Neuronal stem cell (in vitro differentiated cells): ENCODE measurements at regions not wholly inside any gene's neighbourhood (a gene's known extent, or its start where the extent isn't known, plus 50 kb on each side); places are given as distances from the start of the nearest gene placed in this dataset.

Experiments
- DNase-seq: peaks from one replicate; pipeline ENCODE4 v3.0.0-alpha.2; 2013; ENCODE audit warnings: low spot score
- H2AFZ ChIP-seq: one replicate; pipeline ENCODE4 v1.6.1; 2013; ENCODE audit warnings: mild to moderate bottlenecking, low read length, inconsistent platforms
- H2AK5ac ChIP-seq: 2 replicates; pipeline ENCODE4 v1.6.1; 2013; ENCODE audit warnings: low read depth, mild to moderate bottlenecking, inconsistent platforms, low read length, moderate library complexity, mixed read lengths
- H2BK120ac ChIP-seq: 2 replicates; pipeline ENCODE4 v1.6.1; 2013; ENCODE audit warnings: low read depth, mild to moderate bottlenecking, inconsistent platforms, low read length, moderate library complexity, mixed read lengths
- H2BK12ac ChIP-seq: one replicate; pipeline ENCODE4 v1.6.1; 2013; ENCODE audit warnings: low read length, inconsistent platforms
- H2BK15ac ChIP-seq: 2 replicates; pipeline ENCODE4 v1.6.1; 2013; ENCODE audit warnings: mild to moderate bottlenecking, low read length, inconsistent platforms, mixed read lengths
- H2BK5ac ChIP-seq: one replicate; pipeline ENCODE4 v1.6.1; 2013; ENCODE audit warnings: inconsistent platforms, mild to moderate bottlenecking, low read length, moderate library complexity
- H3K14ac ChIP-seq: one replicate; pipeline ENCODE4 v1.6.1; 2013; ENCODE audit warnings: low read length, inconsistent platforms
- H3K18ac ChIP-seq: 2 replicates; pipeline ENCODE4 v1.6.1; 2013; ENCODE audit warnings: low read length, inconsistent platforms
- H3K23ac ChIP-seq: 2 replicates; pipeline ENCODE4 v1.6.1; 2013; ENCODE audit warnings: low read depth, mild to moderate bottlenecking, mixed read lengths, low read length, inconsistent platforms; ENCODE audit not compliant: poor library complexity
- H3K27ac ChIP-seq: replicated peaks from 3 replicates; pipeline ENCODE4 v1.5.1; 2013; ENCODE audit warnings: low read length, inconsistent platforms
- H3K27me3 ChIP-seq, 3 experiments: 2 replicates each; pipeline ENCODE4 v1.6.1; 2013; ENCODE audit warnings: low read length in 3 of 3, mild to moderate bottlenecking in 2 of 3, inconsistent platforms in 1 of 3, low read depth in 1 of 3, mixed read lengths in 1 of 3, moderate library complexity in 1 of 3; ENCODE audit not compliant: control insufficient read depth in 3 of 3, insufficient read depth in 3 of 3
- H3K36me3 ChIP-seq, 2 donors: replicated peaks in 1 of 2; 2 replicates each; pipeline ENCODE4 v1.6.1; 2013; ENCODE audit warnings: low read length in 2 of 2; ENCODE audit not compliant: control insufficient read depth in 2 of 2, insufficient read depth in 2 of 2
- H3K4ac ChIP-seq: 2 replicates; pipeline ENCODE4 v1.6.1; 2013; ENCODE audit warnings: inconsistent platforms, mild to moderate bottlenecking, low read length, moderate library complexity
- H3K4me1 ChIP-seq, 2 donors: 1 replicate in 1 of 2; 2 replicates in 1 of 2; pipeline ENCODE4 v1.6.1; 2013; ENCODE audit warnings: low read length in 2 of 2, low read depth in 1 of 2; ENCODE audit not compliant: control insufficient read depth in 2 of 2, insufficient read depth in 1 of 2
- H3K4me2 ChIP-seq: one replicate; pipeline ENCODE4 v1.6.1; 2013; ENCODE audit warnings: mild to moderate bottlenecking, low read length, inconsistent platforms; ENCODE audit not compliant: insufficient read depth, poor library complexity, severe bottlenecking
- H3K4me3 ChIP-seq, 2 donors: 2 replicates each; pipeline ENCODE4 v1.5.1; 2013; ENCODE audit warnings: low read length in 2 of 2, mild to moderate bottlenecking in 2 of 2, inconsistent platforms in 1 of 2, moderate library complexity in 1 of 2
- H3K79me1 ChIP-seq: one replicate; pipeline ENCODE4 v1.6.1; 2013; ENCODE audit warnings: low read depth, mild to moderate bottlenecking, inconsistent platforms, low read length, moderate library complexity
- H3K9ac ChIP-seq: one replicate; pipeline ENCODE4 v1.6.1; 2013; ENCODE audit warnings: mild to moderate bottlenecking, low read depth, low read length, inconsistent platforms; ENCODE audit not compliant: poor library complexity
- H3K9me3 ChIP-seq, 2 donors: replicated peaks in 1 of 2; 2 replicates each; pipeline versions ENCODE3 to v1.6.1; 2013; ENCODE audit warnings: low read length in 2 of 2, mild to moderate bottlenecking in 2 of 2, inconsistent platforms in 1 of 2, low read depth in 1 of 2, mixed read lengths in 1 of 2, moderate library complexity in 1 of 2; ENCODE audit not compliant: control insufficient read depth in 2 of 2, insufficient read depth in 1 of 2
- H4K8ac ChIP-seq: one replicate; pipeline ENCODE4 v1.6.1; 2013; ENCODE audit warnings: low read depth, mild to moderate bottlenecking, inconsistent platforms, low read length, moderate library complexity
- H4K91ac ChIP-seq: one replicate; pipeline ENCODE4 v1.6.1; 2013; ENCODE audit warnings: low read length, low read depth, mild to moderate bottlenecking, inconsistent platforms; ENCODE audit not compliant: poor library complexity
- WGBS, 2 donors: extraction: QIAGEN DNeasy Blood & Tissue Kit; methylation state at CpG; one replicate each; pipeline ENCODE4 v1.1.7; 2013; ENCODE audit warnings: missing lambda C conversion rate in 2 of 2, mixed read lengths in 1 of 2; ENCODE audit not compliant: insufficient read length in 2 of 2, insufficient replicate concordance in 1 of 2; ENCODE audit errors: extremely low coverage in 2 of 2; 5-methylcytosine and 5-hydroxymethylcytosine counted together

GRCh38 chr15:69634860-69635259, 182.2 kb downstream of the RPLP1 start:
- H2BK120ac ChIP-seq: no peak overlapping the region
- H3K4me3 ChIP-seq: no peak overlapping the region
- H2AFZ ChIP-seq: no peak overlapping the region
- DNase-seq: no peak
- H3K23ac ChIP-seq: no peak overlapping the region
- no peak overlapping the region for H4K8ac ChIP-seq
- H2BK15ac ChIP-seq: no peak overlapping the region
- H3K18ac ChIP-seq: no peak overlapping the region
- H2AK5ac ChIP-seq: no peak overlapping the region
- H3K4me1 ChIP-seq: peaks cover 0 to 4% of the 10 kb centered on the region in 2 donors
- no peaks in the 10 kb centered on the region for H3K36me3 ChIP-seq
- no peaks in the 10 kb centered on the region for H3K27me3 ChIP-seq
- H4K91ac ChIP-seq: no peak overlapping the region
- WGBS, 2 donors: no CpG with 5 or more reads among the region's 5 CpGs
- H3K14ac ChIP-seq: no peak overlapping the region
- H3K9ac ChIP-seq: no peak overlapping the region
- H3K9me3 ChIP-seq: no peaks in the 10 kb centered on the region
- no peak overlapping the region for H2BK5ac ChIP-seq
- no peak overlapping the region for H2BK12ac ChIP-seq
- no peak overlapping the region for H3K4me2 ChIP-seq
- no peak overlapping the region for H3K27ac ChIP-seq
- peaks cover 2% of the 10 kb centered on the region for H3K79me1 ChIP-seq
- H3K4ac ChIP-seq: no peak overlapping the region

- Histone ChIP-seq H3K27ac (no peak overlapping the region), H2BK15ac (no peak overlapping the region)
- no peak for DNase-seq
These were observed 183.7 kb downstream of the RPLP1 start for GRCh38 chr15:69636169-69636915.

GRCh38 chr15:69637818-69638217, 185.2 kb downstream of the RPLP1 start:
- no CpG with 5 or more reads among the region's 5 CpGs for WGBS, 2 donors
- no peak overlapping the region for H2AK5ac ChIP-seq
- H3K9ac ChIP-seq: no peak overlapping the region
- H2BK15ac ChIP-seq: no peak overlapping the region
- no peak overlapping the region for H3K23ac ChIP-seq
- no peaks in the 10 kb centered on the region for H3K79me1 ChIP-seq
- no peak overlapping the region for H3K27ac ChIP-seq
- no peak overlapping the region for H4K91ac ChIP-seq
- no peak for DNase-seq
- no peaks in the 10 kb centered on the region for H3K9me3 ChIP-seq
- H3K4me2 ChIP-seq: no peak overlapping the region
- H4K8ac ChIP-seq: no peak overlapping the region
- H2BK5ac ChIP-seq: no peak overlapping the region
- no peak overlapping the region for H3K18ac ChIP-seq
- no peak overlapping the region for H3K4me3 ChIP-seq
- H3K14ac ChIP-seq: no peak overlapping the region
- no peaks in the 10 kb centered on the region for H3K4me1 ChIP-seq
- no peaks in the 10 kb centered on the region for H3K27me3 ChIP-seq
- no peak overlapping the region for H2AFZ ChIP-seq
- no peak overlapping the region for H2BK120ac ChIP-seq
- no peak overlapping the region for H3K4ac ChIP-seq
- H2BK12ac ChIP-seq: no peak overlapping the region
- no peaks in the 10 kb centered on the region for H3K36me3 ChIP-seq

More at GRCh38 chr15:69636169-69636915, 183.7 kb downstream of the RPLP1 start:
- Histone ChIP-seq H4K8ac (no peak overlapping the region), H3K23ac (no peak overlapping the region), H3K14ac (no peak overlapping the region), H2BK12ac (no peak overlapping the region), H2BK5ac (peak overlapping the region; percentile 18), H3K4me3 (no peak overlapping the region), H3K4me2 (no peak overlapping the region), H4K91ac (no peak overlapping the region), H3K4me1 (no peaks in the 10 kb centered on the region), H3K9ac (no peak overlapping the region), H3K4ac (no peak overlapping the region), H3K9me3 (no peaks in the 10 kb centered on the region), H3K79me1 (no peaks in the 10 kb centered on the region), H2AK5ac (no peak overlapping the region), H3K36me3 (no peaks in the 10 kb centered on the region), H3K27me3 (no peaks in the 10 kb centered on the region), H2BK120ac (no peak overlapping the region), H3K18ac (no peak overlapping the region), H2AFZ (no peak overlapping the region)
- no CpG with 5 or more reads among the region's 10 CpGs for WGBS, 2 donors

GRCh38 chr15:69643476-69643875, 190.9 kb downstream of the RPLP1 start:
- Histone ChIP-seq H3K4me3 (no peak overlapping the region), H3K36me3 (no peaks in the 10 kb centered on the region), H2BK12ac (no peak overlapping the region), H2AFZ (no peak overlapping the region), H3K18ac (no peak overlapping the region), H3K4ac (no peak overlapping the region), H3K4me1 (peaks cover 0 to 11% of the 10 kb centered on the region in 2 donors), H3K14ac (no peak overlapping the region), H3K4me2 (no peak overlapping the region), H4K91ac (no peak overlapping the region), H3K23ac (no peak overlapping the region), H2AK5ac (no peak overlapping the region), H3K9me3 (no peaks in the 10 kb centered on the region), H3K27ac (no peak overlapping the region), H2BK120ac (no peak overlapping the region), H3K27me3 (peaks cover 0 to 4% (median 0%) of the 10 kb centered on the region in 3 experiments), H3K79me1 (no peaks in the 10 kb centered on the region), H2BK5ac (no peak overlapping the region), H2BK15ac (no peak overlapping the region), H4K8ac (no peak overlapping the region), H3K9ac (no peak overlapping the region)
- WGBS, 2 donors: no CpG with 5 or more reads among the region's 5 CpGs
- no peak for DNase-seq
